ENCODE measurements at regions not wholly inside any gene's neighbourhood (a gene's known extent, or its start where the extent isn't known, plus 50 kb on each side); places are given as distances from the start of the nearest gene placed in this dataset.

GRCh38 chr1:216929870-216930582 is 206.8 kb upstream of the ESRRG start:
- Histone ChIP-seq H3K36me3 (ENCODE audit: control insufficient read depth in 2 of 2, insufficient read depth in 2 of 2, low read length in 1 of 2) (no peaks in the 10 kb centered on the region), H3K27me3 (ENCODE audit: control insufficient read depth in 1 of 2, insufficient read depth in 2 of 2, low read length in 2 of 2) (no peaks in the 10 kb centered on the region), H3K4me3 (ENCODE audit: low read depth in 1 of 2, low read length in 2 of 2) (no peak overlapping the region), H3K4me1 (ENCODE audit: control insufficient read depth in 2 of 2, insufficient read depth in 2 of 2, low read length in 1 of 2) (no peaks in the 10 kb centered on the region), H3K9me3 (ENCODE audit: control insufficient read depth in 2 of 2, insufficient read depth in 1 of 2, low read depth in 1 of 2, low read length in 1 of 2) (no peaks in the 10 kb centered on the region), H3K27ac (ENCODE audit: low read depth in 2 of 2, low read length in 1 of 2) (no peak overlapping the region)
- 75 to 77% methylated on average over 2 of the region's 2 CpGs for WGBS, 2 donors

- H3K27ac ChIP-seq (ENCODE audit: low read depth in 2 of 2, low read length in 1 of 2): no peak overlapping the region
- WGBS, 2 donors: 88 to 89% methylated on average over 6 of the region's 6 CpGs
Observed at GRCh38 chr1:216927633-216928032, 204.4 kb upstream of the ESRRG start.

GRCh38 chr1:216926720-216927510 is 203.7 kb upstream of the ESRRG start:
- Histone ChIP-seq H3K4me3 (ENCODE audit: low read depth in 1 of 2, low read length in 2 of 2) (no peak overlapping the region), H3K27ac (ENCODE audit: low read depth in 2 of 2, low read length in 1 of 2) (no peak overlapping the region), H3K4me1 (ENCODE audit: control insufficient read depth in 2 of 2, insufficient read depth in 2 of 2, low read length in 1 of 2) (no peaks in the 10 kb centered on the region), H3K27me3 (ENCODE audit: control insufficient read depth in 1 of 2, insufficient read depth in 2 of 2, low read length in 2 of 2) (no peaks in the 10 kb centered on the region), H3K9me3 (ENCODE audit: control insufficient read depth in 2 of 2, insufficient read depth in 1 of 2, low read depth in 1 of 2, low read length in 1 of 2) (no peaks in the 10 kb centered on the region), H3K36me3 (ENCODE audit: control insufficient read depth in 2 of 2, insufficient read depth in 2 of 2, low read length in 1 of 2) (no peaks in the 10 kb centered on the region)
- 72 to 78% methylated on average over 11 of the region's 11 CpGs for WGBS, 2 donors

More at GRCh38 chr1:216927633-216928032, 204.4 kb upstream of the ESRRG start:
- Histone ChIP-seq H3K4me1 (ENCODE audit: control insufficient read depth in 2 of 2, insufficient read depth in 2 of 2, low read length in 1 of 2) (no peaks in the 10 kb centered on the region), H3K9me3 (ENCODE audit: control insufficient read depth in 2 of 2, insufficient read depth in 1 of 2, low read depth in 1 of 2, low read length in 1 of 2) (no peaks in the 10 kb centered on the region), H3K36me3 (ENCODE audit: control insufficient read depth in 2 of 2, insufficient read depth in 2 of 2, low read length in 1 of 2) (no peaks in the 10 kb centered on the region), H3K27me3 (ENCODE audit: control insufficient read depth in 1 of 2, insufficient read depth in 2 of 2, low read length in 2 of 2) (no peaks in the 10 kb centered on the region), H3K4me3 (ENCODE audit: low read depth in 1 of 2, low read length in 2 of 2) (no peak overlapping the region)

- no peak overlapping the region for H3K4me3 ChIP-seq (ENCODE audit: low read depth in 1 of 2, low read length in 2 of 2)
- WGBS, 2 donors: 74 to 84% methylated on average over 7 of the region's 7 CpGs
- H3K27ac ChIP-seq (ENCODE audit: low read depth in 2 of 2, low read length in 1 of 2): no peak overlapping the region
- no peaks in the 10 kb centered on the region for H3K9me3 ChIP-seq (ENCODE audit: control insufficient read depth in 2 of 2, insufficient read depth in 1 of 2, low read depth in 1 of 2, low read length in 1 of 2)
- no peaks in the 10 kb centered on the region for H3K27me3 ChIP-seq (ENCODE audit: control insufficient read depth in 1 of 2, insufficient read depth in 2 of 2, low read length in 2 of 2)
- no peaks in the 10 kb centered on the region for H3K4me1 ChIP-seq (ENCODE audit: control insufficient read depth in 2 of 2, insufficient read depth in 2 of 2, low read length in 1 of 2)
- H3K36me3 ChIP-seq (ENCODE audit: control insufficient read depth in 2 of 2, insufficient read depth in 2 of 2, low read length in 1 of 2): no peaks in the 10 kb centered on the region
Observed at GRCh38 chr1:216925962-216926625, 202.9 kb upstream of the ESRRG start.

GRCh38 chr1:216924732-216925131 is 201.5 kb upstream of the ESRRG start:
- Histone ChIP-seq H3K9me3 (ENCODE audit: control insufficient read depth in 2 of 2, insufficient read depth in 1 of 2, low read depth in 1 of 2, low read length in 1 of 2) (no peaks in the 10 kb centered on the region), H3K27ac (ENCODE audit: low read depth in 2 of 2, low read length in 1 of 2) (no peak overlapping the region)
- WGBS, 2 donors: 62 to 67% methylated on average over 4 of the region's 4 CpGs

GRCh38 chr1:216923601-216924000 is 200.4 kb upstream of the ESRRG start:
- Histone ChIP-seq H3K4me1 (ENCODE audit: control insufficient read depth in 2 of 2, insufficient read depth in 2 of 2, low read length in 1 of 2) (no peaks in the 10 kb centered on the region), H3K36me3 (ENCODE audit: control insufficient read depth in 2 of 2, insufficient read depth in 2 of 2, low read length in 1 of 2) (no peaks in the 10 kb centered on the region), H3K4me3 (ENCODE audit: low read depth in 1 of 2, low read length in 2 of 2) (no peak overlapping the region), H3K27me3 (ENCODE audit: control insufficient read depth in 1 of 2, insufficient read depth in 2 of 2, low read length in 2 of 2) (no peaks in the 10 kb centered on the region), H3K9me3 (ENCODE audit: control insufficient read depth in 2 of 2, insufficient read depth in 1 of 2, low read depth in 1 of 2, low read length in 1 of 2) (no peaks in the 10 kb centered on the region), H3K27ac (ENCODE audit: low read depth in 2 of 2, low read length in 1 of 2) (no peak overlapping the region)
- 84 to 88% methylated on average over 5 of the region's 5 CpGs for WGBS, 2 donors

More at GRCh38 chr1:216924732-216925131, 201.5 kb upstream of the ESRRG start:
- Histone ChIP-seq H3K27me3 (ENCODE audit: control insufficient read depth in 1 of 2, insufficient read depth in 2 of 2, low read length in 2 of 2) (no peaks in the 10 kb centered on the region), H3K4me3 (ENCODE audit: low read depth in 1 of 2, low read length in 2 of 2) (no peak overlapping the region), H3K36me3 (ENCODE audit: control insufficient read depth in 2 of 2, insufficient read depth in 2 of 2, low read length in 1 of 2) (no peaks in the 10 kb centered on the region), H3K4me1 (ENCODE audit: control insufficient read depth in 2 of 2, insufficient read depth in 2 of 2, low read length in 1 of 2) (no peaks in the 10 kb centered on the region)

GRCh38 chr1:216922406-216922805 is 199.2 kb upstream of the ESRRG start:
- H3K4me3 ChIP-seq (ENCODE audit: low read depth in 1 of 2, low read length in 2 of 2): no peak overlapping the region
- no peaks in the 10 kb centered on the region for H3K27me3 ChIP-seq (ENCODE audit: control insufficient read depth in 1 of 2, insufficient read depth in 2 of 2, low read length in 2 of 2)
- H3K9me3 ChIP-seq (ENCODE audit: control insufficient read depth in 2 of 2, insufficient read depth in 1 of 2, low read depth in 1 of 2, low read length in 1 of 2): no peaks in the 10 kb centered on the region
- no peaks in the 10 kb centered on the region for H3K4me1 ChIP-seq (ENCODE audit: control insufficient read depth in 2 of 2, insufficient read depth in 2 of 2, low read length in 1 of 2)
- no peak overlapping the region for H3K27ac ChIP-seq (ENCODE audit: low read depth in 2 of 2, low read length in 1 of 2)
- no peaks in the 10 kb centered on the region for H3K36me3 ChIP-seq (ENCODE audit: control insufficient read depth in 2 of 2, insufficient read depth in 2 of 2, low read length in 1 of 2)
- 71 to 95% methylated on average over 2 of the region's 2 CpGs for WGBS, 2 donors

GRCh38 chr1:216921866-216922265 is 198.6 kb upstream of the ESRRG start:
- Histone ChIP-seq H3K4me1 (ENCODE audit: control insufficient read depth in 2 of 2, insufficient read depth in 2 of 2, low read length in 1 of 2) (no peaks in the 10 kb centered on the region), H3K27ac (ENCODE audit: low read depth in 2 of 2, low read length in 1 of 2) (no peak overlapping the region), H3K27me3 (ENCODE audit: control insufficient read depth in 1 of 2, insufficient read depth in 2 of 2, low read length in 2 of 2) (no peaks in the 10 kb centered on the region)

GRCh38 chr1:216919060-216919970 is 196.1 kb upstream of the ESRRG start:
- no peak overlapping the region for H3K27ac ChIP-seq (ENCODE audit: low read depth in 2 of 2, low read length in 1 of 2)
- H3K9me3 ChIP-seq (ENCODE audit: control insufficient read depth in 2 of 2, insufficient read depth in 1 of 2, low read depth in 1 of 2, low read length in 1 of 2): no peaks in the 10 kb centered on the region
- no peaks in the 10 kb centered on the region for H3K4me1 ChIP-seq (ENCODE audit: control insufficient read depth in 2 of 2, insufficient read depth in 2 of 2, low read length in 1 of 2)
- WGBS, 2 donors: 82% methylated on average over 9 of the region's 9 CpGs
- no peaks in the 10 kb centered on the region for H3K27me3 ChIP-seq (ENCODE audit: control insufficient read depth in 1 of 2, insufficient read depth in 2 of 2, low read length in 2 of 2)
- H3K4me3 ChIP-seq (ENCODE audit: low read depth in 1 of 2, low read length in 2 of 2): no peak overlapping the region
- H3K36me3 ChIP-seq (ENCODE audit: control insufficient read depth in 2 of 2, insufficient read depth in 2 of 2, low read length in 1 of 2): no peaks in the 10 kb centered on the region

More at GRCh38 chr1:216921866-216922265, 198.6 kb upstream of the ESRRG start:
- 95 to 97% methylated on average over 3 of the region's 3 CpGs for WGBS, 2 donors
- H3K36me3 ChIP-seq (ENCODE audit: control insufficient read depth in 2 of 2, insufficient read depth in 2 of 2, low read length in 1 of 2): no peaks in the 10 kb centered on the region
- H3K4me3 ChIP-seq (ENCODE audit: low read depth in 1 of 2, low read length in 2 of 2): no peak overlapping the region
- no peaks in the 10 kb centered on the region for H3K9me3 ChIP-seq (ENCODE audit: control insufficient read depth in 2 of 2, insufficient read depth in 1 of 2, low read depth in 1 of 2, low read length in 1 of 2)

Data from esophagus (tissue), 2 donors.